Fibroblast of pulmonary artery (primary cell): ENCODE measurements at regions not wholly inside any gene's neighbourhood (a gene's known extent, or its start where the extent isn't known, plus 50 kb on each side); places are given as distances from the start of the nearest gene placed in this dataset.
"Not testable (repeated sequence)": the region's sequence is repeated elsewhere in the genome, so short reads cannot be mapped to it uniquely, and the experiment has no call there.

Experiments
- DNase-seq: peaks from one replicate; pipeline ENCODE4 v3.0.0-alpha.2; 2010; ENCODE audit warnings: low read depth
- H3K4me3 ChIP-seq: replicated peaks from 2 replicates; pipeline ENCODE4 v1.5.1; 2011; ENCODE audit warnings: low read depth, mild to moderate bottlenecking, control low read depth, low read length, moderate library complexity
- CTCF ChIP-seq: IDR thresholded peaks from 2 replicates; pipeline ENCODE4 v1.5.1; 2011; ENCODE audit warnings: mild to moderate bottlenecking, control low read depth, low read length, inconsistent platforms; ENCODE audit errors: missing control alignments

- no peak for TF ChIP-seq CTCF
- DNase-seq, result no peak
- no peak overlapping the region for H3K4me3 ChIP-seq
Measured at GRCh38 chr7:98735801-98736200, 118.7 kb downstream of the NPTX2 start.

- not testable (repeated sequence) for H3K4me3 ChIP-seq, DNase-seq
Measured at GRCh38 chr7:98736461-98736860, 119.4 kb downstream of the NPTX2 start.

- no peak overlapping the region for H3K4me3 ChIP-seq
- no peak for TF ChIP-seq CTCF
- DNase-seq, result no peak
Measured at GRCh38 chr7:98737176-98737575, 120.1 kb downstream of the NPTX2 start.

GRCh38 chr7:98740643-98741042 is 123.6 kb downstream of the NPTX2 start:
- TF ChIP-seq CTCF, result no peak
- no peak overlapping the region for H3K4me3 ChIP-seq
- DNase-seq, result no peak

GRCh38 chr7:98745722-98746318 is 124.0 kb downstream of the TMEM130 start:
- DNase-seq, result peak; percentile 55
- TF ChIP-seq CTCF, result peak; percentile 80
- no peak overlapping the region for H3K4me3 ChIP-seq

GRCh38 chr7:98748090-98748489 is 121.7 kb downstream of the TMEM130 start:
- H3K4me3 ChIP-seq, result no peak overlapping the region
- TF ChIP-seq CTCF, result no peak
- DNase-seq, result no peak

GRCh38 chr7:98753176-98753575 is 116.6 kb downstream of the TMEM130 start:
- no peak for TF ChIP-seq CTCF
- DNase-seq, result no peak
- no peak overlapping the region for H3K4me3 ChIP-seq
